GM20431 (cell line): ENCODE measurements at regions not wholly inside any gene's neighbourhood (a gene's known extent, or its start where the extent isn't known, plus 50 kb on each side); places are given as distances from the start of the nearest gene placed in this dataset.
"Not testable (repeated sequence)": the region's sequence is repeated elsewhere in the genome, so short reads cannot be mapped to it uniquely, and the experiment has no call there.

ENCODE experiments used
- in situ Hi-C: fragments of 300-500 bp; cut with MseI, MboI; formaldehyde crosslinking; loops from one replicate; pipeline ENCODE4 v1.15.0; 2020; ENCODE audit warnings: low sequenced_read_pairs; ENCODE audit not compliant: unreplicated experiment

DNA sequence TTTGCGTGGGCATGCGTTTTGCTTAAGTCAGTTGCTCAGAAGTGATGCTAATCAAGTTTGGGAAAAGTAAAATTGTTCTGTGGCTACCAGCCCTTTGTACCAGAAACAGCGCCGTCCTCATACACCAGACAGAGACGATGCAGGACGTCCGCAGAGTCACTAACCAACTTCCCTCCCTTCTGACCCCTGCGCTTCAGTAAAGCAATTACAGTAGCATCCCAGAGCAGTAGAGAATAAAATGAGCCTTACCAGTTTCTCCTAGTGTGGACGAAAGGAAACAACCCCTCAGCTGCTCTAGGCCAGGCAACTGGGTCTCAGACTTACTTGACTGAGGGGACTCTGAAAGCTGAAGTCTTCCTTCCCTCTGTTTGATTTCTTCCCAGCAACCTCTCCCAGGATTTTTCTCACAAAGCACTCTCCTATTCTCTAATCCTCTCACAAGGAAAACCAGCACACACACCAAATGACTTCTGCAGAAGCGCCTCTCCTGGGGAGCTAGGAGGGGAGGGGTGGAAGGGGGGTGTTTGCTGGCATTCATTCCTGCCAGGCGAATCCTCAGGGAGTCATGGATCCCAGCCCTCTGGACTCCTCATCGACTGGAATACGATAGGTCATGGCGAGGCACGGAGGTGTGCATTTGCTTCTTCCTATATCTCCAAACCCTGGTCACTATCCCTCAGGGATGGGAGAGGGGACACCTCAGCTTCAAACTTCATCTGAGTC lies 56.0 kb upstream of the MID1 start:
- in situ Hi-C loops, result no loop called here

- in situ Hi-C loops, result no loop called here
These were observed 57.1 kb upstream of the MID1 start for GRCh38 chrX:10677490-10677889.

DNA sequence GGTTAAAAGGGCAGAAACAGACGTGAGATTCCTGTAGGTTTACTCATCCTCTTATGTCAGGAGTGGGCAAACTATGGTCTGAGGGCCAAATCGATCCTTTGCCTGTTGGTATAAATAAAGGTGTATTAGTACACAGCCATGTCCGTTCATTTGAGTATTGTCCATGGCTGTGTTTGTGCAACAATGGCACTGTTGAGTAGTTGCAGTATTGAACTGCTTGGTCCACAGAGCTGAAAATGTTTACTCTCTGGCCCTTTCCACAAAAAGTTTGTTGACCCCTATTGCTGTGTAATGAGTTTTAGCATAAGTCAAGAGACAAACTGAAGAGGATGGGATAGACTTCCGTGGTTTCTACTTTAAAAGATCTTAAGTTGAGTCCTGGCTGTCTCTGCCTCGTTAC lies 59.0 kb upstream of the MID1 start:
- in situ Hi-C loops, result no loop called here

GRCh38 chrX:10681167-10681566 lies 60.8 kb upstream of the MID1 start:
- in situ Hi-C loops, result no loop called here

DNA sequence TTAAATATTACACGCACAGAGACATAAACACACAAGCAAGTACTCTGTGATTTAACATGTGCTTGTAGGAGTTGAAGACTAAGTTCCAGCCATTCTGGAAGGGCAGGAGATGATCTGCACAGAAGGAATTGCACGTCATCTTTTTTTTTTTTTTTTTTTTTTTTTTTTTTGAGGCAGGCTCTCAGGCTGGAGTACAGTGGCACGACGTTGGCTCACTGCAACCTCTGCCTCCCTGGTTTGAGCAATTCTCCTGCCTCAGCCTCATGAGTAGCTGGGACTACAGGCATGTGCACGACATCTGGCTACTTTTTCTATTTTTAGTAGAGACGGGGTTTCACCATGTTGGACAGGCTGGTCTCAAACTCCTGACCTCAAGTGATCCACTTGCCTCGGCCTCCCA lies 63.2 kb upstream of the MID1 start:
- in situ Hi-C loops, result not testable (repeated sequence)

GRCh38 chrX:10685923-10686595 lies 65.7 kb upstream of the MID1 start:
- in situ Hi-C loops, result no loop called here

DNA sequence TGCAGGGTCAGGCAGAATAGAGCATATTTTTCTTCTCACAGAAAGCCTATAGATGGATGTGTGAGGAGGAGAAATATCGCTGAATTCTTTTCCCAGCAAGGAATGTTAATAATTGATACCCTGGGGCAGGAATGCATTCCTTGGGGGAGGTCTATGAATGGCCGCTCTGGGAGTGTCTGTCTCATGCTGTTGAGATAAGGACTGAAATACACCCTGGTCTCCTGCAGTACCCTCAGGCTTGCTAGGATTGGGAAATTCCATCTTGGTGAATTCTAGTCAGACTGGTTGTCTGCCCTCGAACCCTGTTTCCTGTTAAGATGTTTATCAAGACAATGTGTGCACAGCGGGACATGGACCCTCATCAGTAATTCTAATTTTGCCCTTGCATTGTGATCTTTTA lies 71.4 kb upstream of the MID1 start:
- in situ Hi-C loops, result not testable (repeated sequence)

- in situ Hi-C loops, result no loop called here
These were observed 77.4 kb upstream of the MID1 start for GRCh38 chrX:10697616-10698317.

- in situ Hi-C loops, result no loop called here
These were observed 77.9 kb upstream of the MID1 start for GRCh38 chrX:10698318-10698640.

GRCh38 chrX:10702031-10702430 lies 81.6 kb upstream of the MID1 start:
- in situ Hi-C loops, result no loop called here

DNA sequence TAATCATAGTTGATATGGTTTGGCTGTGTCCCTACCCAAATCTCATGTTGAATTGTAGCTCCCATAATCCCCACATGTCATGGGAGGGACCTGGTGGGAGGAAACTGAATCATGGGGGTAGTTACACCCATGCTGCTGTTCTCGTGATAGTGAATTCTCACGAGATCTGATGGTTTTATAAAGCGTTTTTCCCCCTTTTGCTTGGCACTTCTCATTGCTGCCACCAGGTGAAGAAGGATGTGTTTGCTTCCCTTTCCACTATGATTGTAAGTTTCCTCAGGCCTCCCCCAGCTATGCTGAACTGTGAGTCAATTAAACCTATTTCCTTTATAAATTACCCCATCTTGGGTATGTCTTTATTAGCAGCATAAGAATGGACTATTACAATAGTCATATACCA lies 86.0 kb upstream of the MID1 start:
- in situ Hi-C loops, result not testable (repeated sequence)

- in situ Hi-C loops, result no loop called here
These were observed 87.4 kb upstream of the MID1 start for GRCh38 chrX:10707773-10708172.

GRCh38 chrX:10709276-10709675 lies 88.9 kb upstream of the MID1 start:
- in situ Hi-C loops, result no loop called here

GRCh38 chrX:10714531-10714930 lies 94.1 kb upstream of the MID1 start:
- in situ Hi-C loops, result no loop called here

DNA sequence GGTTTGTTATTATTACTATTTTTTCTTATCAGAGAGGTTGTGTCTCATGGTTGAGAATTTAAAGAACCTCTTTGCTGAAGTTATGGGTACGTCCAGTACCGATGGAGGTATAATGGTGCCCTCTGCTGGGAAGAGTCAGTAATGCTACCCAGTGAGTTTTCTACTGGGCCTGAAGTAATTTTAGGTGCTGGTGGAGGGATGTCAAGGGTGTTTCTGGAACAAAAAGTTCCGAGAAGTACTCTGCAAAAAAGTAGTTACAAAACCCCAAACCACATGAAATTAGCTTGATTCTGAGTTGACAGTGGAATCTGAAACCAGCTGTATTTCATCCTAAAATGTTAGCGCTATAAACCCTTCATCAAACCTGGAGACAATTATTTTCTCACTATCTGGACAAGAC lies 102.5 kb upstream of the MID1 start:
- in situ Hi-C loops, result no loop called here

GRCh38 chrX:10725071-10725470 lies 104.7 kb upstream of the MID1 start:
- in situ Hi-C loops, result loop anchor here (25.0 kb wide), 1 partner anchor 538 kb away; no protein-coding TSS in a partner anchor

DNA sequence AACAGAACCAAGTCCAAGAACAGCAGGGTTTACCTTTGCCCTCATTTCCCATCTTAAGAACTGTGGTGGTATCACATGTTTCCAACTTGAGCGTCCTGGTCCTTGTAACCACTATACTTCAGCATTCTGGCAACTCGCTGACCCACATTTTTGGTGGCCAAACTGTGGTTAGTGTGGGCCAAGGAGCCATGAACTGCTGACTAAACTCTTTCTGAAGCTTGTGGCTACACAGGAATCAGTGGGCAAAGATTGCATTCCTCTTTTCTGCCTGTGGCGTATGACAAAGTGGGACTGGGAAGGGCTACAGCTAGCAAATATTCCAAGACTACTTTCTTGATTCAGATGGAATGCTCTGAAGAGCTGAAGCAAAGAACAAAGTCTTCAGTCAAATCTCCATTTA lies 106.3 kb upstream of the MID1 start:
- in situ Hi-C loops, result loop anchor here (25.0 kb wide), 1 partner anchor 539 kb away; no protein-coding TSS in a partner anchor

DNA sequence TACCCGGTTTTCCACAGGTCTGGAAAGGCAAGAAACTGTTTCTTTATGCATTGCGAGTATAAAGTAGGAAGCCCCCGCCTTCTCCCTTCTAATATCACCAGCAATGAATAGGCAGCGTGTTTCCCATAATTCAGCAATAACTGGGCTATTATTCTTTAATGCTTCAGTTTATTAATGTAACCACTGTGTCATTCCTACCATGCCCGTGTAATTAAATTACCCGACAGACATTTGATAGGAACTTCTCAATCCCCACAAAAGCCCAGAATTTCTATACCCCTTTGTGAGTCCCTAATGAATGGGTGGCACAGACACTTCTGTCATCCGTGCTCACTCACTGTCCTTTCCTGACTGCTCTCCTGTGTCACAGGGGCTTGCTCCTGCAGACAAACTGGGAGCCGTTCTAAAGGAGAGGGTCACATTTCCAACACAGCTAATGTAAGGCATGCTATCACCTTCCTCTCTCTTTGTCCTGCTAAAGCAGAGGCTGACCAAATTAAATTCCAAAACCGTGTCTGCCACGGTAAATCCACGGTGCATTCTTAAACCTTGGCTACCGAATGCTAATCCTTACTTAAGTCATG lies 108.5 kb upstream of the MID1 start:
- in situ Hi-C loops, result loop anchor here (25.0 kb wide), 1 partner anchor 542 kb away; no protein-coding TSS in a partner anchor

DNA sequence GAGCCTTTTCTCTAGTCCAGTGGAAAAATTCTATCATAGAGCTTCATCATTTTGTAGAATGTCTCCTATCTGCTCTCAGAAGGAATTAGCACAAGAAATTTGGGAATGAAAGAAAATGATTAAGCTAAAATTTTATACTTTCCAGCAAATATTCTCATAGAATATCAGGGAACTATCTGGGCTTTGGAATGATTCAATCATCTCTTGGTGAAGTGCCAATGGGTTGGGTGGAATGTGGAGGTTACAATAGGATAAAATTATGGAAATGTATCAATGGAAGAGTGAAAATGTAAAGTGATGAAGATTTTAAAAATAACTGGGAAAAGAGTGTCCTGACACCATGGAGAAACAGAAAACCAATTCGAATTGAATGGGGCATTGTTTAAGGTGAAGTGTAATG lies 119.0 kb upstream of the MID1 start:
- in situ Hi-C loops, result loop anchor here (25.0 kb wide), 1 partner anchor 552 kb away; no protein-coding TSS in a partner anchor

- in situ Hi-C loops, result loop anchor here (25.0 kb wide), 1 partner anchor 554 kb away; no protein-coding TSS in a partner anchor
These were observed 120.6 kb upstream of the MID1 start for GRCh38 chrX:10741003-10741402.

- in situ Hi-C loops, result loop anchor here (25.0 kb wide), 1 partner anchor 554 kb away; no protein-coding TSS in a partner anchor
These were observed 121.2 kb upstream of the MID1 start for GRCh38 chrX:10741550-10741949.
